22Rv1 (cell line): ENCODE measurements at regions not wholly inside any gene's neighbourhood (a gene's known extent, or its start where the extent isn't known, plus 50 kb on each side); places are given as distances from the start of the nearest gene placed in this dataset.

ENCODE experiments used
- CTCF ChIP-seq: fragments of 450-650 bp; IDR thresholded peaks from 2 replicates; pipeline ENCODE4 v1.5.1; 2017; ENCODE audit warnings: mild to moderate bottlenecking
- ZFX ChIP-seq: fragments of 450-650 bp; IDR thresholded peaks from 2 replicates; pipeline ENCODE4 v1.6.1; 2017; ENCODE audit warnings: antibody characterized with exemption, borderline replicate concordance

GRCh38 chr20:60727425-60727824 is 524.6 kb upstream of the CDH4 start:
- TF ChIP-seq CTCF, result no peak
- TF ChIP-seq ZFX, result no peak
